ENCODE measurements at regions not wholly inside any gene's neighbourhood (a gene's known extent, or its start where the extent isn't known, plus 50 kb on each side); places are given as distances from the start of the nearest gene placed in this dataset.

GRCh38 chr1:232538943-232539302 is 91.0 kb downstream of the SIPA1L2 start:
- no peak for TF ChIP-seq POLR2A (IDR thresholded peaks at IDR 0.05)
- no peak for TF ChIP-seq CTCF (IDR thresholded peaks at IDR 0.05)
- no peak for TF ChIP-seq EP300 (IDR thresholded peaks at IDR 0.05)
